GM12872 (cell line): ENCODE measurements at regions not wholly inside any gene's neighbourhood (a gene's known extent, or its start where the extent isn't known, plus 50 kb on each side); places are given as distances from the start of the nearest gene placed in this dataset.

ENCODE experiments used
- TF ChIP-seq, protein P1 (sequence below): IDR thresholded peaks from 3 replicates; pipeline ENCODE4 v1.5.1; 2011; ENCODE audit warnings: low read depth, mild to moderate bottlenecking, low read length, moderate library complexity; ENCODE audit not compliant: insufficient read depth

DNA sequence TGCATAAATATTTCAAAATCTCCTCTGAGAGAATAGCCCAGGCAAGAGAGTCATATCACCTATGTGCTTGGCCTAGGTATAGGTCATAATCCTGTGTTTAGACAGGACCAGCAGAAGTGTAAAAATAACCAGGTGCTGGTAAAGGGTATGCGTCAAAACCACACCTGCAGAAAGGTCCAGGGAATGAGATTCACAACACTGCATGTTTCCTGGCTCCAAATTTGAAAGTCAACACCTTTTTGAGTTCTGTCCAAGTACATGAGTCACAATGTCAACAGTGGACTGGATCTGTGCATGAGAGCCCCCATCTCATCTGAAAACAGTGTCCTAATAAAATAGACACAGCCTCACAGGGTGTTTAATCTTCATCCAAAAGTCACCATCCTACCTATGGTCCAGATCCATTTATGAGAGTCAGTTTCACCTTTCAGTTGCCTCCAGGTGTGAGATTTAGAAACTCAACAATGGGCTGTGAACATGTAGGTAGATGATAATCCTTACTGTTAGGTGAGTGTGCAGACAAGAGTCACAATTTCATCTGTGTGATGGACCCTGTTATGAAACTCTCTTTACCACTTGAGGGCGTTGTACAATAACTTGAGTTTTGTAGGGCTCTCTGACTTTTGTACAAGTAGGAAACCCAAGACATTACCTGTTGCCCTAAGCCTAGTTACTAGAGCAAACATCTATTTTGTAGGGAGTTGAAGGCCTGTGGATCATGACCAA lies 2100.7 kb downstream of the TP53TG3F start:
- TF ChIP-seq, protein P1, sequence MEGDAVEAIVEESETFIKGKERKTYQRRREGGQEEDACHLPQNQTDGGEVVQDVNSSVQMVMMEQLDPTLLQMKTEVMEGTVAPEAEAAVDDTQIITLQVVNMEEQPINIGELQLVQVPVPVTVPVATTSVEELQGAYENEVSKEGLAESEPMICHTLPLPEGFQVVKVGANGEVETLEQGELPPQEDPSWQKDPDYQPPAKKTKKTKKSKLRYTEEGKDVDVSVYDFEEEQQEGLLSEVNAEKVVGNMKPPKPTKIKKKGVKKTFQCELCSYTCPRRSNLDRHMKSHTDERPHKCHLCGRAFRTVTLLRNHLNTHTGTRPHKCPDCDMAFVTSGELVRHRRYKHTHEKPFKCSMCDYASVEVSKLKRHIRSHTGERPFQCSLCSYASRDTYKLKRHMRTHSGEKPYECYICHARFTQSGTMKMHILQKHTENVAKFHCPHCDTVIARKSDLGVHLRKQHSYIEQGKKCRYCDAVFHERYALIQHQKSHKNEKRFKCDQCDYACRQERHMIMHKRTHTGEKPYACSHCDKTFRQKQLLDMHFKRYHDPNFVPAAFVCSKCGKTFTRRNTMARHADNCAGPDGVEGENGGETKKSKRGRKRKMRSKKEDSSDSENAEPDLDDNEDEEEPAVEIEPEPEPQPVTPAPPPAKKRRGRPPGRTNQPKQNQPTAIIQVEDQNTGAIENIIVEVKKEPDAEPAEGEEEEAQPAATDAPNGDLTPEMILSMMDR = no peak

DNA sequence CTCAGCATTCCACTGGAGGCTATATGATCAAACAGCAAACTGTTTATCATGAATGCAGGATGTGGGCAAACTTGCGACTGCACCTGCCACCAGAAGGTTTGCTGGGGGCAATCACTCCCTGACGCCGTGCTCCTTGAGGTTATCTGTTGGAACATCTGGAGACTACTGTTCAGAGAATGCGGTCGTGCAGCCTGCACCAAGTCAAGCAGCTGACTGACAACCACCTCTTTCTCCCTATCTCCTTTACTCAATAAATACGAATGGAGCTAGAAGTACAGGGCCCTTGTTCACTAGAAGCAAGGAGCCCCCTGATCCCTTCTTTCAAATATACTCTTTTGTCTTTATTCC lies 2101.2 kb downstream of the TP53TG3F start:
- TF ChIP-seq, protein P1 = no peak

DNA sequence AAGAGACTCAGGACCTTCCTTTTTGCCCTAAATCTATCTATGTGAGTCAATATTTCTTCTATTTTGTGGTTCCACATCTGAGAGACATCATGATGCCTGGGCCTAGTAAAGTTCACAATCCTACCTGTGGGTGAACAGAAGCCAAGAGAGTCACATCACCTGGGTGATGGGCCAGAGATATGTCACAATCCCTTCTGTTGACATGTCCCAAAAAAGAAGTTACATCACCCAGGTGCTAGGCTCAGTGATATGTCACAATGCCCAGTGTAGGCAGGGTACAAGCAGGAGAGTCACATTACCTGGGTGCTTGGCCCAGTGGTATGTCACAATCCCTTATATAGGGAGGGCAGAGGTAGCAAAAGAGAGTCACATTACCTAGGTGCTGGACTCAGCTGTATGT lies 2101.9 kb downstream of the TP53TG3F start:
- TF ChIP-seq, protein P1 = no peak

DNA sequence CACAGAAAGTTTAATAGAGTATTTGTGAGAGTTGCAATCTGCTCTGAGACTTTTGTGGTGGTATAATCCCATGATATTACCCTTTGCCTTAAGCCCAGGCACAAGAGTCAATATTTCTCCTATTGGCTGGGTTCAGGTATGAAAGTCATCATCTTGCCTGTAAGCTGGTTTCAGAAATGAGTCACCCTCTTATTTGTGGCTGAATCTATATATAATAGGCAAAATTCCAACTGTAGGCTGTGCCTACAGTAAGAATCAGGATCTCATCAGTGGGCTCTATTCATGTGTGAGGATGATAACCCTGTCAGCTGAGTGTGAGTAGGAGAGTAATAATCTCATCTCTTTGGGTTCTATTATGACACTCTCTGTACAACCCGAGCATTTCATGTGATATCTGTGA lies 2103.1 kb downstream of the TP53TG3F start:
- TF ChIP-seq, protein P1 = no peak

DNA sequence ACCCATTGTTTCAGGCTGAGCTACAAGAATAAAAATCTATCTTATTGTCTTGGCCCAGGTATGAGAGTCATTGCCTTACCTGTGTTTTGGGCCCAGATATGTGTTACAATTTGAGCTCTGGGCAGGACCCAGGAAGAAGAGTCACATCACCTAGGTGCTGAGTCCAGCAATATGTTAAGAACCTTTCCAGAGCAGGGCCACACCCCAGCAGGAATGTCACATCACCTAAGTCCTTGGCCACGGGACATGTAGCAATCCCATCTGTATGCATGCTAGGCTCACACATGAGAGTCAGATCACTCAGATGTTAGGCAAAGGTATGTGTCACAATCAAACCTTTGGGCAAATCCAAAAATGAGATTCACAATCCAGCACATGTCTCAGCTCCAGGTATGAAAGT lies 2103.5 kb downstream of the TP53TG3F start:
- TF ChIP-seq, protein P1 = no peak

DNA sequence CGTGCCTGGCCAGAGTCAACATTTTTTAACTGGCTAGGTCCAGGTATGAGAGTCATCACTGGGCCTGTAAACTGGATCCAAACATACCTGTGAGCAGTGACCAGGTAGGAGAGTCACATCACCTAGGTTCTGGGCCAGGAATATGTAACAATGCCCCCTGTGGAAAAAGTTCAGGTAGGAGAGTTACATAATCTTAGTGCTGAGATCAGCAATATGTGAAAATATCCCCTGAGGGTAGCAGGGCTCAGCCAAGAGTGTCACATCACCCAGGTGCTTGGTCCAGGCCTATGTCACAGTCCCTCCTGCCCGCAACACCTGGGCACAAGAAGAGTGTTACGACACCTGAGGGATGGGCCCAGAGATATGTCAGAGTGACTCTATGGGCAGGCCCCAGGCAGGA lies 2104.7 kb downstream of the TP53TG3F start:
- TF ChIP-seq, protein P1 = no peak

DNA sequence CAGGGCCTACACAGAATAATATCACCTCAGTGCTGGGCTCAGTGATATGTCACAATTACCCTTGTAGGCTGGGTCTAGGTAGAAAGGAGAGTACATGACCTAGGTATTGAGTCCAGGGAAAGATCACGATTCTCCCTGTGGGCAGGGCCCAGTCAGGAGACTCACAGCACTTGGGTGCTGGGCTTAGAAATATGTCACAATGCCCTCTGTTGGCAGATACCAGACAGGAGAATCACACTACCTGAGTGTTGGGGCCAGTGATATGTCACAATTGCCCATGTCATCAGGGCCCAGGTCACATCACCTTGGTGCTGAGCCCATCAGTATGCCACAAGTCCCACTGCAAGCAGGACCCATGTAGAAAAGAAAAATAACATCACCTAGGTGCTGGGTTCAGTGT lies 2105.5 kb downstream of the TP53TG3F start:
- TF ChIP-seq, protein P1 = no peak
